ENCODE measurements at regions not wholly inside any gene's neighbourhood (a gene's known extent, or its start where the extent isn't known, plus 50 kb on each side); places are given as distances from the start of the nearest gene placed in this dataset.
"Not testable (repeated sequence)": the region's sequence is repeated elsewhere in the genome, so short reads cannot be mapped to it uniquely, and the experiment has no call there.

DNA sequence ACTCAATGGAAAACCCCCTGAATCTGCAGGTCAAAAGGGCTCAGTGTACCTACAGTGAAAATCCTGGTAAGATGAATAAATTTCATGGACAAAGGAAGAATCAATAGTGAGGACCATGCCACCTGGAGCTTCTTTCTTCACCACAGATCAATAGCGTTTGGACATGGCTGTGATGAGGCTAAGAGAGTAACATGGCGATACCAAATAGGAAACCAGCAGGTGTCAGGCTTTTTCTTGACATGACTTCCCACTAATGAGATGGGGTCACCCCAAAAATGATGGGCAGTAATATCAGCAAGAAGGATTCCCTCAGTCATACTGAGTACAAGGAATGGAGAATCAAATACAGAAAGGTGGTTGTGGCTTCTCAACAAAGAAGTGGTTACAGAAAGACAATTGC is 208.5 kb upstream of the PLPPR1 start:
- DNase-seq: no peak

DNA sequence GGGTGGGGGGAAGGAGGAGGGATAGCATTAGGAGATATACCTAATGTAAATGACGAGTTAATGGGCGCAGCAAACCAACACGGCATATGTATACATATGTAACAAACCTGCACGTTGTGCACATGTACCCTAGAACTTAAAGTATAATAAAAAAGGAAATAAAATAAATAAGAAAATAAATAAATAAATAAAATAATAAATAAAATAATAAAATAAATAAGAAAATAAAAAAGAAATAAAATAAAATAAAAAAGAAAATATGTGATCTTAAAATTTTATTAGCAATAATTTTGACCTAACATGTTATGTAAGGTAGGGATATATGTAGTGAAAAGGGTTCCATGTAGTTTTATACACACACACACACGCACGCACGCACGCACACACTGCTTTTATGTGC is 195.5 kb upstream of the PLPPR1 start:
- not testable (repeated sequence) for DNase-seq

DNA sequence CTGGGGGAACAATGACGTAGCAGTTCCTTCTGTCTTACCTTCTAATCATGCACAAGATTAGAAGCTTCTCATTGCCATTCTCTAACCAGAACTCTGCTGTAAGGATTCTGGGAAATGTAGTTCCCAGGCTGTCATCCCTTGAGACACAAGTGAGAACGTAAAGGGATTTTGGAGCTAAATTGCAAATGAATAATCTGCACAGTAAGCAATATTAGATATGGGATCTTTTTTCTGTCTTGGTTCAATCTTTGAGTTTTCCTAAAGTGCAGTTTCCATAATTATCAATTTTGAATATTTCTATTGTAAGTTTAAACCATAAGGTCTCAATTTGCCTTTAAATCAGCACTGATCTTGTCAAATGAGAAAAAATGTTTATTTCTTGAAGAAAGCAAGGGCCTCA is 189.7 kb upstream of the PLPPR1 start:
- no peak for DNase-seq

DNA sequence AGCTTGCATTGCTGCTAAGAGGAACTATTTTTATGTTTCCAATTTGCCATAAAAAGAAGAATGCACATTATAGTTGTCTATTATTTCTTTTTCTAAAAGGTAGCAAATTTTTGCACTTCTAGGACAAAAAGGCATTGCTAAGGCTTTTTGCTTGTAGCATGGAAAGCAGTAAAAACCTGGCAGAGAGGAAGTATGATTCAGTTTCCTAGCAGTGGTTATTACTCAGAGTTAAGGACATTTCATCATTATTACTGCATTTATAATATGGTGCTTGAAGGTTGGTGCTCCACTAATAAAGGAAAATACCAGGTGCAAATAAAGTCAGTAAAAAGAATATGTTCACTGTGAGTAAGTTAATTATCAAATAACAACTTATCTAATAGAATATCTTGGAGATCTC is 179.8 kb upstream of the PLPPR1 start:
- DNase-seq: no peak

DNA sequence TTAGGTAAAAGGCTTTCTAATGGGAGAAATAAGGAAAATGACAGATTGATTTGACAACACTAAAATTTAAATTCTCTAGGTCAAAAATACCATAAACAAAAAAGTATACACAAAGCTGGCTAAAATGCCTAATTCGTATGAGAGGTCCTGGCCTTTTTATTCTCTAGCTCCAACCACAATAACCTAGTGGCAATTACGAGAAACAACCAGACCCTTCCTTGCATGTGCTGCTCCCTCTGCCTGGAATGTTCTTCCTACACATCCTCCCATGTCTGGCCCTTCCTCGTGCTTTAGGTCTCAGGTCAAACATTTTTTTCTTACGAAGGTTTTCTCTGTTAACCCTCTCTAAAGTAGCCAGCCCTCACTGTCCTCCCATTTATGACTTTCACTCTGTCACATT is 176.4 kb upstream of the PLPPR1 start:
- DNase-seq: no peak

DNA sequence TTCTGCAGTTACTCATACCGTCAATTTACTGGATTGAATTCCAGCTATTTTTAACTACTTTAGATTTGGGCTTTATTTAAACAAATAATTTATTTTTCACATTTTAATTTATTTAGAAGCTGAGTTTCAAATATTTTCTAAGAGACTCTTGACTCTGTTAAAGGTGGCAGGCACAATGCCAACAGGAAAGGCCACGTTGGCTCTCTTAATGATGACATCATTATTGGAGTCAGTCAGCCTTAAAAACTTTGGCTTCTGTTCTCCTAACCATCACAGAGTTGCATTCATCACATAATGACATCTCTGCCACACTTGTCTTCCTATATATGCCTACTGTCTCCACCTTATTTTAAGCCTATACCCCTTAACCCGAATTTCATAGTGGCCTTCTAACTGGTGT is 172.3 kb upstream of the PLPPR1 start:
- peak; percentile 54 for DNase-seq

DNA sequence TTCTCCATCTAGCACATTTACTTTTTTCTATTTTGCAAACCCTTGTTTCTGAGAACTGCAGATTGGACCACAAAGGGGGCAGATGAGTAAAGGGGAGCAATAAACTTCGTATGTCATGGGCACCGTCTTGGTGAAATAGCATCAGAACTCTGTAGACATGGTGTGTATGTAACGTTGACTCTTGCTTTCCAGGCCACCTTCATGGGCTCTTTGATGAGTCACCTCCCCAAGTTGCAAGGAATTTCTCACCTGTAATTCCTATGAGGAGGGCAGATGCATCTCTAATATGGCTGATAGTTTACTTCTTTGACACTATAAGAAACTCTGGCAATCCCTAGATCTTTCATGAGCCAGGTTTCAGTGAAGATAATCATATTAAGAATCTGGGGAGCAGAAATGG is 163.4 kb upstream of the PLPPR1 start:
- no peak for DNase-seq

DNA sequence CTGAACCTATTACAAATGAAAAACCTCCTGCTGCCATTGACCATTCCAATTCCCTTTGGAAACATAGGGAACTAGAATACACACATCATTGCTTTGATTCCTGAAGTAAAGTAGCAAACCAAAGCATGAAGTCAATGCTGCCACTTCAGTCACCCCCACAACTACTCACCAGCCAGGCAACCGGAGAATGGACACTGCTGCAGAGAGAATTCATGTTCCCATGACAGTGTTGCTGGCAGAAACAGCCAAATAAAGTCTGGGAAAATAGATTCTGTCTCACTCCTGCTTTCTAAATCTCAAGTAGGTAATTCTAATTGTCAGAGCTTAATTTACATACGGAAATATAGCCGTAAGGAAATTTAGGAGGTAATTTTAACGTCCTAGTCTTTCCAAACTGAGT is 162.9 kb upstream of the PLPPR1 start:
- no peak for DNase-seq

DNA sequence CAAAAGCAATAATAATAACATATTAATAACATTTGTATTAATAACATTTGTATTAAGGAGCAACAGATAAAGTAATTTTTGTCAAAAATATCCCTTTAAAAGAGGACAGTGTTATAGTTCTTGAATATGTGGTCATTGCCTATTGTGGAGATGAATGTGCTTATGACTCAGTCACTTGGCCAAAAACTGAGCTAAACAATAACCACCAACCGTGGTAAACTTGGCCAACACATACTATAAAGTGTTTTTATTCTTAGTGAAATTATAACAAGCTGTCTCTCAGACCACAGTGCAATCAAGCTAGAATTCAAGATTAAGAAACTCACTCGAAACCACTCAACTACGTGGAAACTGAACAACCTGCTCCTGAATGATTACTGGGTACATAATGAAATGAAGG is 159.2 kb upstream of the PLPPR1 start:
- DNase-seq: no peak

DNA sequence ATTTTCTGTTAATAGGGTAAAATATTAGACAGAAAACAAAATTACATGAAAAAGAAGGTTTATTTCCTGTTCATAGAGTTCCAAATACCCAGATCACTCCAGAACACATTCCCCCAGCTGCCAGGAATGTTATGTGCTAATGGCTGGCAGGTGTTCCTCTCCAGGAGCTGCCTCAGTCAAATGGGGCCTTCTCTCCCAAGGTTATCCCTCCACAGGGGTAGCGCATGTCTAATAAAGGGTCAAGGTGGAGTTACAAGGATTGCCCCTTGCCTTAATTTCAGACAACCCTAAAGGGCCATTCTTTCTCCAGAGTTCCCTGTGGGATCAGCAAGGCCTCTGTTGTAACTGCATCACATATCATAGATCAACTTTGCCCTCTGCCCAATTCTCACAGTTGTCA is 148.6 kb upstream of the PLPPR1 start:
- no peak for DNase-seq

DNA sequence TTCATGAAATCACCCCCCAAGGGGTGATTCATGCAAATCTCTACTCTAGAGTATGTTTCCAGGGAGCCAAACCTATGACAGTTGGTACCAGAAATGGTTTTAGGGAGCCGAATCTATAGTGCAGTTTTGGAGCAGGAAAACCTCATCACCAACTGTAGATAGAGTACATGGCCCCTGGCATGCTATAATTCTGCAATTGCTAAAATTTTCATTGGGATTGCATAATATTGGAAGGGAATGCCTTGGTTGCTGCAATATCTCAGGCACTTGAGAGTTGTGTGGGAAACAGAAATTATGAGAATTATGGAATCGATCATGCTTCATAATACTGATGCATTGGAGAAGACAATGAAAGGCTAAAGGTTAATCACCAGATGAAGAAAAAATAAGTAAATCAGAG is 148.2 kb upstream of the PLPPR1 start:
- DNase-seq: no peak

DNA sequence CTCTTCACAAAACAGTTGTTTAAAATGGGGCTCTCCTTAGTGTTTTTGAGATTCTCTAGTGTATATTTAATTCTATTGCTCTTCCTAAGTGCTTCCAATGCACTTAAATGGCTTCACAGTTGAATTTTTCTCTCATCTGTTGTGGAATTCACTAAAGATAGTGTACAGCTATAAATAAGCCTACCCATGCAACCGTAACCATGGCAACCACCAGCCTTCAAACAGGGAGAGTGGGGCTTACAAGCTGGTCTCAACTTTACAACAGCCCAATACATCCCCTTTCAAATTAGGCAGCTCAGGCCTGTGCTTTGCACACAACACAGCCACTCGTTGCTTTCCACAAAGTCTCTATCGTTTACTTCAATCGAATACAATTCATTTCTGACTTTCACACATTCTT is 144.0 kb upstream of the PLPPR1 start:
- no peak for DNase-seq

DNA sequence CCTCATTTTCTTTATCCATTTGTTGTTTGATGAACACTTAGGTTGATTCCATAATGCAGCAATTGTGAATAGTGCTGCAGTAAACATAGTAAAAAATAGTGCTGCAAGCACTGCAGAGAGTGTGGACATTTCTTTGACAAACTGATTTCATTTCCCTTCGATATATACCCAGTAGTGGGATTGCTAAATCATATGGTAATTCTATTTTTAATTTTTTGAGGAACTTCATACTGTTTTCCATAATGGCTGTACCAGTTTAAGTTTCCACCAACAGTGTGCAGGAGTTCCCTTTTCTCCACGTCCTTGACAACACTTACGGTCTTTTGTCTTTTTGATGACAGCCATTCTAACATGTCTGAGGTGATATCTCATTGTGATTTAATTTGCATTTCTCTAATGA is 138.2 kb upstream of the PLPPR1 start:
- DNase-seq: no peak

DNA sequence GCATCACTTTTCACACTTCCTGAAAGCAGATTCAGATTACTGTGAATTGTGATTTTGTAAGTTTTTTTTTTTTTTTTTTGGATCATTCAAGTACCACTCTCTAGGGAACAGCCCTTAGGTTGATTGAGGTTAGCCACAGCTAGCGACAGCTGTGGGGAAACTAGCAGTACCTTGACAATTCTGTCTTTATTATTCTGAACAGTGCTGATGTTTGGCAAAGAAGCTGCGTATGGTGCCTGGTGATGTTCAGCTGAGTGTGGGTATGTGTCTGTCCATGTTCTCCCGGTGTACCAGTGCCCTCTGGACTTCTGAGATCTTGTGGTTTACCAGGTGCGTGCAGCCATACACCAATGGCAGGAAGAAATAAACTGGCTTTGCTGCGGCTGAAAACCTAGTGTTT is 117.3 kb upstream of the PLPPR1 start:
- peak; percentile 53 for DNase-seq

DNA sequence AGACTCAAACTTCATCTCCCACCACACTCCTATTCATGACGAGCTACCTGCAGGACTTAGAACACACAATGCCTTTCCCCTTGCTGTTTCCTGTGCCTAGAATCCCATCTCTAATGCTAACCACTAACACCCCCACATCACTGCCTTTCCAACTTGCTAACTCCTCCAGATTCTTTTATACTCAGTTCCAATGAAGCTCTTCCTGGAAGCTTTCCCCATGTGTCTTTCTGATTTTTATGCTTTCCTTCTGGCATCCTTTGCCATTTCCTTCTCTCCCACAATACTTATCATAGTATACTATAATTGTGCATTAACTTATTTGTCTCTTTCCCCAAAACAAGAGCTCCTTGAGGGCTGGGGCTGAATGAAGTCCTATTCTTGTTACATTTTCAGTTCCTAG is 115.3 kb upstream of the PLPPR1 start:
- no peak for DNase-seq

DNA sequence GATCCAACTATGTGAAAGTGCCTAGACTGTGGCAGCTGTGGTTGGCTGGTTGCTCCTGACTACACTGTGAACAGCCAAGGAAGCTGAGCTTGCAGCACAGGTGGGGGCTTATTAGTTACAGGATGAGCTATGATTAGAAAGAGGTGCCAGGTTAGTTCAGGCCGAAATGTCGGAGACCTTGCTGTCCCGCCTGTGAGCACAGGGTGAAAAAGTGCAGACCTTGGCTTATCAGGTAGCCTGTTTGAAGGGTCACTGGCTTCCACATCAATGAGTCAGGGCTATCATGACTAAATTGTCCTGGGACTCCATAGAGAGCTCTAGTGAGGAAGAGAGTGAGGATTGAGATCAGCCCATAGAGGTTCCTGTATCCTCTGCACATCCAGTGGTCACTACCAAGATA is 114.3 kb upstream of the PLPPR1 start:
- DNase-seq: no peak

DNA sequence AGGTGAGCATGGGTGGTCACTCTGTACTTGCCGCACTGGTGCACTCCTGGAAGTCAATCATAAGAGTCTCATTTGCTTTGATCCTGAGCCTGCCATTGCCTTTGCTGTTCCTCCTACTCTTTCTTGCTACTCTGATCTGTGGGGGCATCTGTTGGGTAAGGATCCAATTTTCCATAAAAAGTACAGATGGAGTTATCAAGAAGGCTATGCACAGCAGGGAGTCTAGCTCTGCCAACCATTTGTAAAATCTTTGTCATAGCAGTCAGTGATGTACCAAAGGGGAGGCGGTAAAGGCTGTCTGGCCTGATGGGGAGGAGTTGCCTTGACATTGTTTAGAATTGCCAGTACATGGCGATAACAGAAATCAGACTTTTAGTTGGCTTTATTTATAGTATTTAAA is 109.0 kb upstream of the PLPPR1 start:
- no peak for DNase-seq

DNA sequence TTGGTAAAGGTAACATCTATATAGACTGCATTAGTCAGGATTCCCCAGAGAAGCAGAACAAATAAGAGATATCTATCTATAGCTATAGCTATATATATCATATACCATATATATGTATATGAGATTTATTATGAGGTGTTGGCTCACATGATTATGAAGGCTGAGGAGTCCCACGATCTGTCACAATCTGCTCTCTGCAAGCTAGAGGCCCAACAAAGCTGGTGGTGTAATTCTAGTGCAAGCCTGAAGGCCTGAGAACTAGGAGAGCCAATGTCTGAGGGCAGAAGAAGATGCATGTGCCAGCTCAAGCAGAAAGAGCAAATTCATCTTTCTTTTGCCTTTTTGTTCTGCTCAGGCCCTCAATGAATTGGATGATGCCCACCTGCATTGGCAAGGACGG is 102.2 kb upstream of the PLPPR1 start:
- no peak for DNase-seq

DNA sequence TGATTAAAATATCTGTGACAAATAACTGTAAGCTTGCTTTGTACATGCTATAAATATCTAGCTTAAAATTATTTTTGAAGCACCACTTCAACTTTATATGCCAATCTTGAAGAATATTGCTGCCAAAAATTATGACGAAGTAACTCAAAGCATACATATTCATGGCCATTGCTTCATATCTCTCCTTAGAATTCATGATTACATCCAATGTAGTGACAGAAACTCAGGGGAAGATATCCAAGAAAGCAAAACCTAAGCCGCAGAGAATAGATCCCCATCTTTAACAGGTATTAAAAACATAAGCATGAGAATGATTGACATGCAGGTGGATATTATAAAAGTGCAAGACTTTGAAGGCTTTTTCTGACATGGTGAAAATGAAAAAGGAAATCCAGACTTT is 100.8 kb upstream of the PLPPR1 start:
- no peak for DNase-seq

DNA sequence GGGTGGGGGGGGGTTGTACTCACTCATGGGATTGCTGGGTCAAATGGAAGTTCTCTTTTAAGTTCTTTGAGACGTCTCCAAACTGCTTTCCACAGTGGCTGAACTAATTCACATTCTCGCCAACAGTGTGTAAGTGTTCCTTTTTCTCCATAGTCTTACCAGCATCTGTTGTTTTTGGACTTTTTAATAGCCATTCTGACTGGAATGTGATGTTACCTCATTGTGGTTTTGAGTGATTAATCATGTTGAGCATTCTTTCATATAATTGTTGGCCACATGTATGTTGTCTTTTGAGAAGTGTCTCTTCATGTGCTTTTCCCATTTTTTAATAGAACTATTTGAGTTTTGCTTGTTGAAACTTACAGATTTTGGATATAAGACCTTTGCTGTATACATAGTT is 94.9 kb upstream of the PLPPR1 start:
- no peak for DNase-seq

DNA sequence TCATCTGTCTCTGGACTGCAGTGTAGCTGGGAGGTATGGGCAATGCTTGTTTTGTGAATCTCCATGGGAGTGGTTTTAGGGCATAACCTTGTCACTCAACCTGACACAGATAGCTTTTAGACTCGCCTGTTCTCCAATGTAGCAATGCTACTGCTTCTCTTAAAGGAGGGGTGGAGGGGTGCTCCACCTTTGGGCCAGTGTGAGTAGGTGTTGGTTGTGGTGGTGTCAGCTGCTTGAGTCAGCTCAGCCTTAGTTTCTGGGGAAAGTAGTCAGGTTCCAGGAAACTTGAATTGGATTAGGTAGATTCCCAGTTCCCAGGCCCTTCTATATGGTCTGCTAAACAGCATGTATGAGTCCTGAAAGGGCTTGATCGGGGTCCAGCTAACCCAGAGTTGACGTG is 91.1 kb upstream of the PLPPR1 start:
- no peak for DNase-seq

DNA sequence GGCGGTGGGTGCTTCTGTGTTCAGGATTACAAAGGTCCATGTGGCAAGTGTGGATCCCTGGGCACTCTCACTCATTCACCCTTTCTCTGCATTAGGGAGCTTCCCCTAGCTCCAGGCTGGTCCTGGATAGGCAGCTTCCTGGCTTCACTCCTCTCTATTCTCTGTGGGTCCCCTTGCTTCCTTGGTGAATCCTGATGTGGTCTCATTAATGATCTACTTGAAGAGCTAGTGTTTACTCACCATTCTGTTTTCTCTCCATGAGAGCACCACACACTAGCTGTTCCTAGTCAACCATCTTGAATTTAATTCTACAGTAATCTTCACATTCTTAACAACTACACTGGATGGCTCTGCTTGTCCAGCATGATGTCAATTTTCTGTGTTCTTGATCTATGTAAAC is 90.0 kb upstream of the PLPPR1 start:
- DNase-seq: no peak

DNA sequence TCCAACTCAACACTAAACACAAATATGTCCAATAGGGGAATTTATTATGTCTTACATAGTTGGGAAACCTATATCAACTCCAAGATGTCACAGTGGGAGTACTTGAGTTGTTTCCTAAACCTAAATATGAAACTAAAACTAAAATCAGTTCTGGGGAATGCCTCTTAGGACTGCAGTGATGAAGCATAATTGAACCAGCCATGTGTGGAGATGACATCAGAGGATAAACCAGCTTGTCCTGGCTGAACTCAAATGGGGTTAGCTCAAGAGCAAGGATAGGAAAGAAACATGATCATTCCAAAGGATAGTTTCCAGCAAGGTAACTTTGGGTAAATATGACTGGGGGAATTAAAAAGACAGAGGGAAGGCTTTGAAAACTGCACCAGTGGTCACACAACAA is 88.9 kb upstream of the PLPPR1 start:
- DNase-seq: no peak

DNA sequence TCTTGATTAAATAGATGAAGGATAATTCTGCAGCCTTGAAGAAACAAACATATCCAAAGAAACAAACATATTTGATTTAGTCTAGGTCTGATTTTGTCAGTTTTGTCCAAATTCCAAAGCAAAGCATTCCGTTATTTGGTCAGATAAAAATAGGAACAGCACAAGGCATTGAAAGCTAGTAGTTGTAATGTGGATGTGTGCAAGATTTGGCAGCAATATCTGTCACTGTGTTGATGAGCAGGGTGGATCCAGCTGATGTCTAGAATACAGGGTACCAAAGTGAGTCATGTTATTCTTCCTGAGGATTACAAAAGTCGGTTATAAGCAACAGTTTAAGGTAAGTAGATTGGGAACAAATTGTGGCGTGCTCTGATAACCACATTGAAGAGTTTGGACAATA is 69.3 kb upstream of the PLPPR1 start:
- no peak for DNase-seq
